DMS79 treated with DMSO at 0.1 percent for 48 hours (cell line): ENCODE measurements at regions not wholly inside any gene's neighbourhood (a gene's known extent, or its start where the extent isn't known, plus 50 kb on each side); places are given as distances from the start of the nearest gene placed in this dataset.
A peak's percentile ranks its signal among the peaks of the same experiment; 100 is the strongest.

Experiments used
- DNase-seq: peaks from one replicate; lab custom pipeline; 2025; lab: John Stamatoyannopoulos, UW

DNA sequence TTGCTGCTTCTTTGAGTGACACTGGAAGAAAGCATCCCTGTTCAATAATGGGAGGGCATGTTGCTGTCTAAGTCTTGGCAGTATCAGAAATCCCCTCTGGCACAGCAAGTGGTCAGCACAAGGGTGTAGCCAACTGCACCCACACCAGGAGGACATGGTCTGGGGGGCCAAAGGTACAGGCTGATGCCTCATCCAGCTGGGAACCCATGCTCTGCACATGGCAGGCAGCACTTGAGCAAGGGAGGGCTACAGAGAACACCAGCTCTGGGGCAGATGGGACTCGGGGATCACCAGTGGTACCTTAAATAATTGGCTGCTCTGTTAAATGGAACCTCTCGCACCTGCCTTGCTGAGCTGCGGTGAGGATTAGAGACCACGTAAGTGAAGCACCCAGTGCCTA lies 265.2 kb downstream of the SYK start:
- no peak for DNase-seq

DNA sequence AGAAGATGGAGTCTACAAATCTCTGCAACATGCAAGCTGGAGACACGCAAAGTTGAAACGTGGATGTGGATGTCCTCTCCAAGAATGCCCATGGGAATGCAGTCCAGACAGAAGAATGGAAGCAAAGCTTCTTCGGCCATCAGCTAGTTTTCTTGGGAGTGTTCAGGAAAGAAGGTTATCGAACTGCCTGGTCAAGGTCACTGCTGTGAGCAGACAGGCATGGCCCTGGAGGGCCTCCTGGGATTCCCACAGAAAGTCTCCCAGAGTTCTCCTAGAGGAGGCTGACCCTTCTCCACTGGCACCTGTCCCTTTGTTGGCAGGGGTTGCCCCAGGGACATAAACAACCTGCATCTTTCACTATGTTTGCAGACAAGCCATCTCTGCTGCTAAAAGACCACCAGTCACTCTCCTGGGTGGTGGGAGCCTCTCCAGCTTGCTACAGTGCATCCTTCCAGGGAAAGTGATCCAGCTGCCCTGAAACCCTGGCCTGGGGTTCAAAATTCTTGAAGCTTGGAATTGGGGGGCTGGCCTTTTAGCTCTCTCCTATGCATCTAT lies 265.8 kb downstream of the SYK start:
- DNase-seq, result no peak

DNA sequence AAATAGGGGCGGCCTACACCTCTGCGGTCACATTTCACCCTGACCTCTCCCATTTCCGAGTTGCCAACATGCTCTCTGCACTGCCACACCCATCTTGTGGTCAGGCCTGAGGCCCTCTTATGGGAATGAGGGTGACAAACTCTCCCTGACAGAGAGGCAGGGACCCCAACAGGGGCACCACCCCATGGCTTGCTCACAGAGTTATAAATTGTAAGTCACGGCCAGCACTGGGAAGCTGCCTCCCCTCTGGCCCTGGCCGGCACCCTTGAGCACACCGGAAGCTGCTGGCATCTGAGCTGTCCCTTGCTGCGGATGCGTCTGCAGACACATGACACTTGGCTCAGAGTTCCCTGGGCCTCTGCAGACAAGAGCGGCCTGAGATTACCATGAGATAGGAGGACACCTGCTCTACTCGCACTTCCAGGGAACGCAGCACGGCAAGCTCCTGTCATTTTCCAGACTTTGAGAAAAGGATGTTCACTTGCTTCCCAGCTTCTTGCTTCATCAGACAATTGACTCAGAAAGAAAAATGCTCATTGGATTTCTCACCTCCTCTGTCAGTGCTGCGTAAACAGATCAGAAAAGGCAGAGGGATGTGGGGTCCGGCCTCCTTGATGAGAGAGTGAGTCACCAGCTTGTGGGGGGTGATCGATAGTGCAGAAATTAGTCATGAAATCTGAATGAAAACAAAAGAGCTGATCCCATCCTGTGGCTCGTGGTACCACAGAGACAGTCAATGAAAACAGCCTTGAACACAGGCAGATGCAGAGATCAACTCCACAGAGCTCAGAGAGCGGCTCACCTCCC lies 269.8 kb downstream of the SYK start:
- no peak for DNase-seq

DNA sequence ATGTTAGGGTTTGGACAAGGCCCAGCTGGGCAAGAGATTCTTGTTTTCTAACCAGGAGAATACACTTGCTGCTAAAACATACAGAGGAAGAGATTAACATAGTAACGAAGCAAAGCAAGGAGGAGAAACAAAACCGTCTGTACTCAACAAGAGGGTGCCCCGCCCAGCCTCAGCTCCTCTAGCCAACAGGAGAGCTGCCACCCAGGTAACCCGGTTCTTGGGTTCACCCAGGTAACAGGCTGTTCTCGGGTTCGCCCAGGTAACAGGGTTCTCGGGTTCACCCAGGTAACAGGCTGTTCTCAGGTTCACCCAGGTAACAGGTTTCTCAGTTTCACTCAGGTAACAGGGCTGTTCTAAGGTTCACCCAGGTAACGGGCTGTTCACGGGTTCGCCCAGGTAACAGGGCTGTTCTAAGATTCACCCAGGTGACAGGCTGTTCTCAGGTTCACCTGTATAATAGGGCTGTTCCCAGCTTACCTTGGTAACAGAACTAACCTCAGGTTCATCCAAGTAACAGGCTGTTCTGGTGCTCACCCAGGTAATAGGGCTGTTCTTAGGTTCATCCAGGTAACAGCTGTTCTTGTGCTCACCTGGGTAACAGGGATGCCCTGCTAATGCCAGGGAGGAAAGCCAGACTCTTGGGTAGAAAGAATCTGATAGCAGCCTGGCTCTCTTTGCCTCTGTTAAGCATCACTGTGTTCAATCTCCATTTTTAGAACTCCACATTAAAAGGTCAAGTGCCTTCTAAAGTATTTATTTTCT lies 271.6 kb downstream of the SYK start:
- no peak for DNase-seq

DNA sequence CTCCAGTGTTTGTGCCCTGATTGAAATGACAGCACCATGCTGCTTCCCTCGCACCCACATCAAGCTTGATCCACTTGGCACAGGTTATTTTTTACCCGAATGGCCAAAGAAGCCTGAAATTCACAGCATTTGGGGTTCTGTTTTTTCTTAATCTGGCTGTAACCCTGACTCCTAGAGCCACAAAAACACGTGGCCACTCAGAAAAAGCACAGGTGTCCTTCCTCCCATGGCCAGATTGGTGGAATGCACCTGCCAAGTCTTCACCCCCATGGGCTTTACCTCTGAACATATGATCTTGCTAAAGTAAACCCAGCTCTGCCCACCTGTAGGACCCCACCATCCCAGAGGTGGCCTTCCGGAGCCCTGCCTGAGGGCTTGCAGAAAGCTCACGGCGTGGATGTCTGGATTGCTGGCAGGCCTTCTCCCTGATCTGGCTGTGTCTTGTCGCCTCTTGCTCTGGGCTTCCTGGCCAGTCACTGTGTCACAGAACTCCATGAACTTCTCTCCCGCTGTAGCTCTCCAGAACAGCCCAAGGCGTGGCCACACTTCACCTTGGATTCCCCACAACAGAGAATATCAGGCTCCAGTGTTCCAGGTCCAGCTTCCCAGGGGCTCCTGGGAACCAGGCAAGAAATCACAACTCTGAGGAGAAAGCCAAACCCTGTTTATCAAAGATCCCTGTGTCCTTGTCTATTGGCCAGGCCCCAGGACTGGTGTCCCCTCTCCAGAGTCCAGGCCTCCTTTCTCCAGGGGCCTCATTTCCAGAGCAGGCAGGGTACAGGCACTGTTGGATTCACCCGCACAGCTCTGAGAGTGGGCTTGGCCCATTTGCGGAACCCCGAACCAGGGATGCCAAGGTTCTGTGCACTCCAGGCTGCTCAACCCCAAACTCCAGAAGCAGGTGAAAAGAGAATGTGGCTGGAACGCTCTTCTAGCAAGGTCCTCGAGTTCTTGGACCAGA lies 272.5 kb downstream of the SYK start:
- DNase-seq, result no peak

DNA sequence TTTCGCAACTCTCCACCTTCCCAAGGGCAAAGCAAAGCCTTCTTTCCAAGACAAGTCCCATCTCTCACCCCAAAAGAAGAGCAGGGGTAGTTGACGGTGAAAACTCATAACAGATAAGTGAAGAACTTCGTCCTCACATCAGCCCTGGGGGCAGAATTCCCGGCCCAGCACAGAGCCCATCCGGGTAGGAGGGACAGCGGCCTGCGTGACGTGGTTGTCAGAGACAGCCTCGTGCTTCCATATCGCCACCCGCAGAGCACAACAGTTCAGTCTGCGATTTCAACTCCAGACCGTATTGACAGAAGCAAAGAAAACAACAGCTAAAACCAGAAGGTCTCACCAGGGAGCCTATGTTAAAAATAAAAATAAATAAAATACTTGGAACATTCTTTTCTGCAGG lies 273.2 kb downstream of the SYK start:
- no peak for DNase-seq

DNA sequence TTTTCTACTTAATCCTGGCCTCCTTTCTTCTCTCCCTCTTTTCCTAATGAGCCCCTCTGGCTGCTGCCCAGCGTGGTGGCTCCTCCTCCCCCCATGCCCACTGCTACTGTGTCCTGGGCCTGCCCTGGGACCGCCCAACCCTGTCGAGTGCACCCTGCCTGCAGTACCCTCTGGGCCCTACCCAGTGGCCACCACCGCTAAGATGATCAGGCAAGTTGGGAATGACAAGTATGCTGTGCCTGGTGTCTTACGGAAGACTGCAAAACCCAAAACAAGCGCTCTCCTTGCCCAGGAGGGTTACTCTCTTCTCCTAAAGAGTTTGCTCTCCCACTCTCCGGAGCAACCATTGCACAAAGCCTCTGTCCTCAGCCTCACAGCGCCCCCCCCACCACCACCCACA lies 273.7 kb downstream of the SYK start:
- no peak for DNase-seq

DNA sequence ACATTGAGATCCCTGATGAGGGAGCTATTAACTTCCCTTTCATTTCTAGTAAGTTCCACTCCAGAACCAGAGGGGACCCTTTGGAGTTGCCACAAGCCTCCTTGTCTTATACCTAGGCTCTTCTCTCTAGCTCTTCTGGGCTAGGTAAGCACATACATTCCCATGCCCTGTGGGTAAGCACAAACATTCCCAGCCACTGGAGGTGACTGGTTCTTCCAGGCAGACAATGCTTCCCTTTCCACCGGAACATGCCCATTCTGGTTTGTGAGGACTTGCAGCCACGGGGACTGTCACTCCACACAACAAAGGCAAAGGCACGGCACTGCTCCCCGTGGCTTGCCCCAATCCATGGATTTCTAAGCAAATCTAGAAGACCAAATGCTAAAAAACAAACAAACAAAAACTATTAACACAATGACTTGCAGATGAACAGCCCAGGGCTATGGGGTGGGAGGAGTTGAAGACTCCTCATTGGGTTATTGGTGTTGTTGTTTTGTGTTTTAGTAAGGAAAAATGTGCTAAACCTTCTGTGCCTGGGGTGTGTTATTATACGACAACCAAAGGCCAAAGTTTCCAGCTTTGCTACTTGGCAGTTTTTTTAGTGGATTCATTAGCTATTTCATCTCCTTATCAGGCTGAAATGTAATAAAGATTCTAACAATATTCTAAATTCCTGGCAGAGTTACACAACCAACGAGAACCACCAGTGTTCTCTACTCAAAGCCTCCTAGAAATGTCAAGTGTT lies 276.2 kb downstream of the SYK start:
- no peak for DNase-seq

DNA sequence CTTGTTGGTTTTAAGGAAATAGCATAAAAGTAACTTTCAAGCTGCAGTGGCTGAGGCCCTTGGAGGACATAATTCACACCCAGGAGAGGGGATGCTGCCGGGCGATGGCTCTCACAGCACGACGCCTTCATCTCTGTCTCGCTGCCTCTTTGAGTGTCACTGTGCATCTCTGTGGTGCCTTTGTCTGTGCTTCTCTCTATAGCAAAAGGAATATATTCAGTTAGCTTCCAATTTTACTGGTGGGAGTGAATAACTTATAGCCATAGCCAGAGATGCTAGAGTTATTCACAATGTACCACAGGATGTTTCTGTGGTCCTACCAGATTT lies 276.7 kb downstream of the SYK start:
- DNase-seq, result no peak

DNA sequence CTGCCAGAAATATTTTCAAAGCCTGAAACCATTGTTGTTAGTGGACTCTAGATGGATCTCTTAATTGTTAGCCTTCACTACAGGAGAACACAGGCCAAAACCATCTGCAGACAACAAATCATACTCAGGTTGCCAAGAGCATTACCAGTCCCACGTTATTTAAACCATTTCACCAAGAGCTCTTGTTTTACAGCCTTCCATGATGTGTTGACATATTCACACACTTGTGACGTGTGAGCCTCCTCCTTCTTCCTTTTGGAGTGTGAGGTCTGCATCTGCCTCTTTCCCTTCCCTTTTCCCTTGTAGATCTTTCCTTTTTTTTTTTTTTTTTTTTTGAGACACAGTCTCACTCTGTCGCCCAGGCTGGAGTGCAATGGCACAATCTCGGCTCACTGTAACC lies 279.0 kb downstream of the AUH start:
- DNase-seq, result peak; percentile 3

DNA sequence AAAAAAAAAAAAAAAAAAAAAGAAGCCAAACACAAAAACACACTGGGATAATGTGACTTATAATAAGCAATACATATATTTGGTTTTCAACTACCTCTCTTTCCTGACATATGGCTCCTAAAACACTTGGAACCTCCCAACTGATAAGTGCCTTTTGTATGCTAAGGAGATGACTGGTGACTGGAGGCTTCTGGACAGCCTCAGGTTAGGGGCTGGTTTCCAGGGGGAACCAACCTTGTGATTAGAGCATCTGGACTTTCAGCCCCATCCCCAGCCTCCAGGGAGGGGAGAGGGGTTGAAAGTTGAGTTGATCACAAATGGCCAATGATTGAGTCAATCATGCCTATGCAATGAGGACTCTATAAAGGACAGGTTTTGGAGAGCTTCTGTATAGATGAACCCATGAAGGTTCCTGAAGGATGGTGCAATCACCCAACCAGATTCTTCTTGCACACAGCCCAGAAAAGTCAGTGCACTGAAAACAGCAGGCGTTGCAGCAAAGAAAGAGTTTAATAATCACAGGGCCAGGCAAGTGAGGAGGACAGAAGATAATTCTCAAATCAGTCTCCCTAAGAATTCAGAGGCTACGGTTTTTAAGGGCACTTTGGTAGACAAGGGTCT lies 276.7 kb downstream of the AUH start:
- DNase-seq, result no peak

DNA sequence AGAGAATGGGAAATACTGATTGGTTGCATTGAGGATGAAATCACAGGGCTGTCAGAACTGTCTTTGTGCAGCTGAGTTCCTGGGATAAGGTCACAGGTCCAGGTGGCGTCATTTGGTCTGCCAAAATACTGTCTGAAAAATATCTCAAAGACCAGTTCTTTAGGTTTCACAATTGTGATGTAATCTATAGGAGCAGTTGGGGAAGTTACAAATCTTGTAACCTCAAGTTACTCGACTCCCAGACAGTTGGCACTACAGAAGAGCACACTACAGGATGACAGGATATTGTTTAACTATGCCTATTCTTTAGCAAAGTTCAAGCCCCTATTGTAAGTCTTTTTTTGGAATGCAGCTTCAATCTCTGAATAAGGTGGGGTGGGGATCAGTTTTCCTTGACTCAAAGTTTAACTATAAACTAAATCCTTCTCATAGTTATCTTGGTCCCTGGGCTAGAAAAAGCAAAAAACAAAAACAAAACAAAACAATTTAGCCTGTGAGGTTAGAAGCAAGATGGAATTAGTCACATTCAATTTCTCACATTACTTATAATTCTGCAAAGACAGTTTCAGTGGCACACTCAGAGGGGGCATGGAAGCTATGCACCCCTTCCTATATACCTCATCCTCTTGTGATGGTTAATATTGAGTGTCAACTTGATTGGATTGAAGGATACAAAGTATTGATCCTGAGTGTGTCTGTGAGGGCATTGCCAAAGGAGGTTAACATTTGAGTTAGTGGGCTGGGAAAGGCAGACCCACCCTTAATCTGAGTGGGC lies 276.0 kb downstream of the AUH start:
- no peak for DNase-seq

DNA sequence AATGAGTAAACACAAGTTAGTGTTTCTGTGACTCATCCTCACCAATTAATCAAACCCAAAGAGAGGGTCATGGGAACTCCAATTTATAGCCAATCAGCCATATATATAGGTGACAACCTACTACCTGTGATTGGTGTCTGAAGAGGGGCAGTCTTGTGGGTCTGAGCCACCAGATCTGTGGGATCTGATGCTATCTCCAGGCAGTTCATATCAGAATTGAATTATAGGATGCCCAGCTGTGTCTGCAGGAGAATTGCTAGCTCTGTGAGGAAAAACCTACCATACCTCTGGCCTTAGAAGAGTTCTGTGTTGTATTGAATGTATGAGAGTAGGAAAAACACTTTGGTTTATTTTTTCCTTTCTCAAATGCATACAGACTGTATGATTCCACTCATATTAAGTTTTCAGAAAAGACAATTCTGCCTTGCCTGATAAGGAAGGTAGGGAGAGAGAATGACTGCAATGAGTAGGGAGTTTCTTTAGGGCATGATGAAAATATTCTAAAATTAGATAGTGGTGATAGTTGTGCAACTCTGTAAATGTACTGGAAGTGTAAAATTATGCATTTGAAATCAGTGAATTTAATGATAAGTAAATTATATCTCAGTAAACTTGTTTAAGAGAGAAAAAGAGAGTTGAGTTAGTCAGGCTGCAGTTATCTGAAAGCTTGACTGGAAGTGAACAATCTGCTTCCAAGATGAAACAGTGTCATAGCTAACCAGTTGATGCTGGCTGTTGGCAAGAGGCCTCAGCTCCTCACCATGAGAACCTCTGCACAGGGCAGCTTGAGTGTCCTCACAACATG lies 274.9 kb downstream of the AUH start:
- DNase-seq, result no peak

DNA sequence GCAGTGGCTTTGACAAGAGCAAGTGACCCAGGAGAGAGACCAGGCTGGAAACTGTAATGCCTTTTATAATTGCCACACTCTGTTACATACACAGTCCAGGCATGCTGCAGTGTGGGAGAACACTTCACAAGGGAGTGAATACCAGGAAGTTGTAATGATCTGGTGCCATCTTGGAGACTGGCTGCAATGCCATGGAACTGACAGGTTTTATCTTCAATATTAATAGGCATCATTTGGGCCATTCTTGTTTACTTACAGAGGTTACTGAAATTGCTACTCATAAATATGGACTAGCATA lies 274.3 kb downstream of the AUH start:
- no peak for DNase-seq

DNA sequence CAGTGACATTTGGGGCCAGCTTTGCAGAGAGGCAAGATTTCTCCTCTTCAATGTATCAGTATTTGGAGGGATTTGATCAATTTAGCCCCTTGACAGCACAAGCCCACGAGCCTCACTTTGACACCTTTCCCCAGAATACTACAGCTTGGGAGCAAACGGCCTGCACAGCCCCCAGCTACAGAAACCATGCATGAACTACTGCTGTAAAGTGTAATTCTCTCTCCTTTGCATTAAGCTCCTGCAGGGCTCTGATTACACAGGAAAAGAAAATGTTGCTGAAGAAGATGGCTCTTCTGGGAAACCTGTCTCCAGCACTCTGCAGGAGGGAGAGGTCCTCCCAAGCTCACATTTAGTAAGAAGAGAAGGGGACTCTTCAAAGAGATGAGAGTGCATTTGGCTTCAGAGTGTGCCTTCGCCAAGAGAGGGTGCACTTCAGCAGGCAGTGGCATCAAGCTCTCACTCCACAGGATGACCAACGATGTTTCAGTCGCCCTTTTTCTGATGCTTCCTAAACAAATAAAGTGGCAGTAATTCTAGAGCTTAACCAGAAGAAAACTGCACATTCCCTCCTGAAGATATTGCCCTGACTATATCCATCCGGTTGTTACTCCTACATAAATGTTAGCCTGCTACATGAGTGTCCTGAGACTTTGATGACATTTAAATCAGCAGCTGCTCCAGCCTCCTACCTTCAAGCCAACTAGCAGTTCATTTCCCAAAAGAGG lies 272.2 kb downstream of the AUH start:
- DNase-seq, result peak; percentile 48

DNA sequence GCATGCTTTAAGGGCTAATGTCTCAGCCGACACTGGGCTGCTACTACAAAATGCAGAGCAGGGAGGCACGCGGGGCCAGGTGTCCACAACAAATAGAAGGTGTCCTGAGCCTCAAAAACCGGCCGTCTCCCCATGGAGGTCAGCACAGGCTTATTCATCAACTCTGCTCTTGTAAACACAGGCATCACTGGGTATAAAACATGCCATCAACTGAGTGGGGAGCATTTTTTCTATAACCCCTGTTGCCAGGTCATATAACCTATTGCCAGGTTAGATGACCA lies 271.6 kb downstream of the AUH start:
- no peak for DNase-seq

DNA sequence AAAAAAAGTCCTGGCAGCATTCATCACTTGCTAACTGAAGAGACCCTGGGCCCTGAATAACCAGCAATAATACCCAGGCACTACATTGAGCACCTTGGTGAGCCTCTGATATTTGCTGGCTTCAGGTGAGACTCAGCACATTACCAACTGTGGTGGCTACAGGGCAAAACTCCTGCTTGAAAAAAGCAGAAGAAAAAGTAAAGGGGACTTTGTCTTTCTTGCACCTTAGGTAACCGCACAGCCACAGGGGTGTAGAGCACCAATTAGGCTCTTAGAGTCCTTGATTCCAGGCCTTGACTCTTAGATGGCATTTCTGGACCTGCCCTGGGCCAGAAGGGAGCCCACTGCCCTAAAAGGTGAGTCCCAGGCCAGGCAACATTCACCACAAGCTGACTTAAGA lies 269.5 kb downstream of the AUH start:
- DNase-seq, result no peak

DNA sequence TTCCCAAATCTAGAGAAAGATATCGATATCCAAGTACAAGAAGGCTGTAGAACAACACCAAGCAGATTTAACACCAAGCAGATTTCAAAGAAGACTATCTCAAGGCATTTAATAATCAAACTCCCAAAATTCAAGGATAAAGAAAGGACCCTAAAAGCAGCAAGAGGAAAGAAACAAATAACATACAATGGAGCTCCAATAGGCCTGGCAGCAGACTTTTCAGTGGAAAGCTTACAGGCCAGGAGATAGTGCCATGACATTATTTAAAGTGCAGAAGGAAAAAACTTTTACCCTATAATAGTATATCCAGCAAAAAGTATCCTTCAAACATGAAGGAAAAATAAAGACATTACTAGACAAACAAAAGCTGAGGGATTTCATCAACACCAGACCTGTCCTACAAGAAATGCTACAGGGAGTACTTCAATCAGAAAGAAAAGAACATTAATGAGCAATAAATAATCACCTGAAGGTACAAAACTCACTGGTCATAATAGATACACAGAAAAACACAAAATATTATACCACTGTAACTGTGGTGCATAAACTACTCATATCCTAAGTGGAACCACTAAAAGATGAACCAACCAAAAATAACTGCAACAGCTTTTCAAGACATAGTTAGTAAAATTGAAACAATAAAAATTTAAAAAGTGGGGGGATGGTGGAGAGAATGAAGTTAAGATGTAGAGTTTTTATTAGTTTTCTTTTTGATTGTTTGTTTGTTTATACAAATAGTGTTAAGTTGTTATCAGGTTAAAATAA lies 267.2 kb downstream of the AUH start:
- DNase-seq, result no peak
